ENCODE measurements at regions not wholly inside any gene's neighbourhood (a gene's known extent, or its start where the extent isn't known, plus 50 kb on each side); places are given as distances from the start of the nearest gene placed in this dataset.

- TF ChIP-seq CTCF (IDR thresholded peaks at IDR 0.05) (no peak), POLR2AphosphoS5 (IDR thresholded peaks at IDR 0.05) (no peak), POLR2A (IDR thresholded peaks at IDR 0.05) (no peak), EP300 (IDR thresholded peaks at IDR 0.05) (no peak)
Measured at GRCh38 chr14:29092121-29092520, 325.5 kb downstream of the FOXG1 start.

GRCh38 chr14:29097476-29097875 lies 330.9 kb downstream of the FOXG1 start:
- no peaks in the 10 kb centered on the region for H3K27me3 ChIP-seq
- H3K9me3 ChIP-seq, result no peaks in the 10 kb centered on the region
- DNase-seq (ENCODE audit: low spot score in 2 of 2), result no peak
- H3K4me3 ChIP-seq, result no peak overlapping the region
- TF ChIP-seq POLR2AphosphoS5 (IDR thresholded peaks at IDR 0.05) (no peak), EP300 (IDR thresholded peaks at IDR 0.05) (no peak), CTCF (IDR thresholded peaks at IDR 0.05) (no peak), POLR2A (IDR thresholded peaks at IDR 0.05) (no peak)
- no peak overlapping the region for H3K27ac ChIP-seq
- 68% methylated on average over 1 of the region's 1 CpG for WGBS
- H3K4me1 ChIP-seq, result no peaks in the 10 kb centered on the region
- H3K36me3 ChIP-seq, result no peaks in the 10 kb centered on the region

More at GRCh38 chr14:29092121-29092520, 325.5 kb downstream of the FOXG1 start:
- Histone ChIP-seq H3K4me1 (no peaks in the 10 kb centered on the region), H3K9me3 (no peaks in the 10 kb centered on the region), H3K4me3 (no peak overlapping the region), H3K36me3 (no peaks in the 10 kb centered on the region), H3K27me3 (no peaks in the 10 kb centered on the region), H3K27ac (no peak overlapping the region)
- DNase-seq (ENCODE audit: low spot score in 2 of 2), result no peak
- 20% methylated on average over 4 of the region's 4 CpGs for WGBS

- no peaks in the 10 kb centered on the region for H3K36me3 ChIP-seq
- TF ChIP-seq CTCF (IDR thresholded peaks at IDR 0.05) (no peak), POLR2AphosphoS5 (IDR thresholded peaks at IDR 0.05) (no peak), EP300 (IDR thresholded peaks at IDR 0.05) (no peak), POLR2A (IDR thresholded peaks at IDR 0.05) (no peak)
- H3K9me3 ChIP-seq, result no peaks in the 10 kb centered on the region
- H3K27me3 ChIP-seq, result no peaks in the 10 kb centered on the region
- no peak overlapping the region for H3K4me3 ChIP-seq
- H3K27ac ChIP-seq, result no peak overlapping the region
- H3K4me1 ChIP-seq, result no peaks in the 10 kb centered on the region
- no peak for DNase-seq (ENCODE audit: low spot score in 2 of 2)
- 50% methylated on average over 4 of the region's 4 CpGs for WGBS
Measured at GRCh38 chr14:29098656-29099055, 332.1 kb downstream of the FOXG1 start.

GRCh38 chr14:29102266-29102665 lies 335.7 kb downstream of the FOXG1 start:
- TF ChIP-seq CTCF (IDR thresholded peaks at IDR 0.05) (no peak), EP300 (IDR thresholded peaks at IDR 0.05) (no peak), POLR2A (IDR thresholded peaks at IDR 0.05) (no peak), POLR2AphosphoS5 (IDR thresholded peaks at IDR 0.05) (no peak)
- Histone ChIP-seq H3K4me3 (no peak overlapping the region), H3K9me3 (no peaks in the 10 kb centered on the region), H3K36me3 (no peaks in the 10 kb centered on the region), H3K4me1 (no peaks in the 10 kb centered on the region), H3K27ac (no peak overlapping the region), H3K27me3 (no peaks in the 10 kb centered on the region)
- whole genome bisulfite sequencing, result 84% methylated on average over 7 of the region's 7 CpGs
- no peak for DNase-seq (ENCODE audit: low spot score in 2 of 2)

GRCh38 chr14:29102996-29103395 lies 336.4 kb downstream of the FOXG1 start:
- H3K36me3 ChIP-seq, result no peaks in the 10 kb centered on the region
- H3K4me3 ChIP-seq, result no peak overlapping the region
- TF ChIP-seq POLR2AphosphoS5 (IDR thresholded peaks at IDR 0.05) (no peak), CTCF (IDR thresholded peaks at IDR 0.05) (no peak), EP300 (IDR thresholded peaks at IDR 0.05) (no peak), POLR2A (IDR thresholded peaks at IDR 0.05) (no peak)
- H3K27ac ChIP-seq, result no peak overlapping the region
- no peaks in the 10 kb centered on the region for H3K9me3 ChIP-seq
- H3K27me3 ChIP-seq, result no peaks in the 10 kb centered on the region
- WGBS, result 66% methylated on average over 2 of the region's 2 CpGs
- H3K4me1 ChIP-seq, result no peaks in the 10 kb centered on the region
- DNase-seq (ENCODE audit: low spot score in 2 of 2), result no peak

All from suprapubic skin (tissue), 4 donors.